ENCODE measurements at regions not wholly inside any gene's neighbourhood (a gene's known extent, or its start where the extent isn't known, plus 50 kb on each side); places are given as distances from the start of the nearest gene placed in this dataset.

- DNase-seq (no peak), ATAC-seq (ENCODE audit: low read depth) (no peak)
- intact Hi-C loops (cut with micrococcal nuclease), result no loop called here
- Histone ChIP-seq H4K91ac (ENCODE audit: insufficient read depth, low read depth, low read length) (no peak overlapping the region), H3K4me2 (ENCODE audit: low read depth, low read length) (no peak overlapping the region), H2BK20ac (ENCODE audit: low read depth, low read length) (no peak overlapping the region), H3K27ac (ENCODE audit: insufficient read depth, low read length) (no peak overlapping the region), H4K5ac (ENCODE audit: low read depth, low read length) (no peak overlapping the region), H3K56ac (ENCODE audit: extremely low read depth, insufficient read depth, low read length) (no peak overlapping the region), H4K8ac (ENCODE audit: low read depth in 2 of 2, low read length in 2 of 2) (no peak overlapping the region), H3K27me3 (ENCODE audit: control insufficient read depth, insufficient read depth, low read length) (no peaks in the 10 kb centered on the region), H2AK9ac (replicated peaks; ENCODE audit: low read depth, low read length, poor library complexity) (no peak overlapping the region), H3K79me1 (ENCODE audit: low read depth in 1 of 2, low read length in 2 of 2) (no peaks in the 10 kb centered on the region), H4K20me1 (ENCODE audit: insufficient read depth, low read length) (no peaks in the 10 kb centered on the region), H2BK120ac (ENCODE audit: low read depth, low read length) (no peak overlapping the region), H3K14ac (replicated peaks; ENCODE audit: low read depth, low read length) (no peak overlapping the region), H2AFZ (replicated peaks; ENCODE audit: low read length, poor library complexity) (no peak overlapping the region), H3K23ac (ENCODE audit: low read depth, low read length) (no peak overlapping the region), H3K9ac (ENCODE audit: low read depth, low read length) (no peak overlapping the region), H3K4ac (ENCODE audit: low read depth, low read length) (no peak overlapping the region), H3K18ac (ENCODE audit: low read depth, low read length) (no peak overlapping the region), H3K36me3 (ENCODE audit: control insufficient read depth, insufficient read depth, low read length) (no peaks in the 10 kb centered on the region), H3K9me3 (ENCODE audit: control insufficient read depth, insufficient read depth, low read length) (no peaks in the 10 kb centered on the region), H3K4me1 (ENCODE audit: control insufficient read depth, insufficient read depth, low read length) (no peaks in the 10 kb centered on the region), H3K9me1 (ENCODE audit: insufficient read depth, low read length) (no peaks in the 10 kb centered on the region), H3K4me3 (ENCODE audit: insufficient read depth, low read depth, low read length) (no peak overlapping the region), H2BK15ac (ENCODE audit: low read depth, low read length) (no peak overlapping the region), H2BK5ac (ENCODE audit: low read depth, low read length, poor library complexity, severe bottlenecking) (no peak overlapping the region), H2AK5ac (ENCODE audit: low read depth, low read length) (no peak overlapping the region)
- no TSS peak for BruUV-seq (replicated peaks)
- dilution Hi-C loops (cut with HindIII; ENCODE audit: low sequenced_read_pairs, unreplicated experiment), result no loop called here
- no peak for TF ChIP-seq MXI1 (IDR thresholded peaks at IDR 0.05; ENCODE audit: borderline replicate concordance, low read depth, low read length)
- no peak for TF ChIP-seq CEBPB (IDR thresholded peaks at IDR 0.05; ENCODE audit: low read depth, low read length)
- no peak for TF ChIP-seq SMC3 (IDR thresholded peaks at IDR 0.05; ENCODE audit: low read depth, low read length)
- no peak for TF ChIP-seq FOS (IDR thresholded peaks at IDR 0.05; ENCODE audit: low read depth, low read length)
- TF ChIP-seq NFE2L2 (IDR thresholded peaks at IDR 0.05; ENCODE audit: low read depth, low read length), result no peak
- TF ChIP-seq MAZ (IDR thresholded peaks at IDR 0.05; ENCODE audit: borderline replicate concordance, low read depth, low read length), result no peak
- TF ChIP-seq POLR2A (IDR thresholded peaks at IDR 0.05; ENCODE audit: low read depth, low read length), result no peak
- no peak for TF ChIP-seq CHD1 (IDR thresholded peaks at IDR 0.05; ENCODE audit: low read depth, low read length)
- TF ChIP-seq RFX5 (IDR thresholded peaks at IDR 0.05; ENCODE audit: low read depth, low read length), result no peak
- no peak for TF ChIP-seq RAD21 (IDR thresholded peaks at IDR 0.05; ENCODE audit: low read length)
- no peak for TF ChIP-seq USF2 (IDR thresholded peaks at IDR 0.05; ENCODE audit: low read depth, low read length)
- no peak for TF ChIP-seq ELK1 (IDR thresholded peaks at IDR 0.05; ENCODE audit: borderline replicate concordance, low read depth, low read length)
- TF ChIP-seq MAFK (IDR thresholded peaks at IDR 0.05; ENCODE audit: low read depth, low read length), result no peak
- no peak for TF ChIP-seq BHLHE40 (IDR thresholded peaks at IDR 0.05; ENCODE audit: low read depth, low read length)
- no peak for TF ChIP-seq RCOR1 (IDR thresholded peaks at IDR 0.05; ENCODE audit: insufficient replicate concordance, low read length)
- no peak for TF ChIP-seq CTCF (conservative IDR thresholded peaks at IDR 0.05; ENCODE audit: low read depth, low read length)
- ChIA-PET POLR2A (ENCODE audit: unreplicated experiment) (no interaction called here), CTCF (no interaction called here)
- in situ Hi-C loops (cut with MboI; ENCODE audit: low sequenced_read_pairs), result no loop called here
- WGBS, 2 experiments (ENCODE audit: extremely low coverage in 2 of 2, insufficient read length in 1 of 2), result 75% methylated on average over 1 of the region's 2 CpGs; no CpG with 5 or more reads in 1 of the 2 experiments
Measured at GRCh38 chr1:116854403-116854690, 55.4 kb upstream of the PTGFRN start.

Data from IMR-90 (cell line).